Activated CD8-positive, alpha-beta memory T cell treated with anti-CD3 and anti-CD28 coated beads, Interleukin-2, amount 50 U/mL, for 48 hours (primary cell): ENCODE measurements at regions not wholly inside any gene's neighbourhood (a gene's known extent, or its start where the extent isn't known, plus 50 kb on each side); places are given as distances from the start of the nearest gene placed in this dataset.

Experiments used
- DNase-seq: peaks from one replicate; pipeline ENCODE4 v3.0.0-alpha.2; 2020

DNA sequence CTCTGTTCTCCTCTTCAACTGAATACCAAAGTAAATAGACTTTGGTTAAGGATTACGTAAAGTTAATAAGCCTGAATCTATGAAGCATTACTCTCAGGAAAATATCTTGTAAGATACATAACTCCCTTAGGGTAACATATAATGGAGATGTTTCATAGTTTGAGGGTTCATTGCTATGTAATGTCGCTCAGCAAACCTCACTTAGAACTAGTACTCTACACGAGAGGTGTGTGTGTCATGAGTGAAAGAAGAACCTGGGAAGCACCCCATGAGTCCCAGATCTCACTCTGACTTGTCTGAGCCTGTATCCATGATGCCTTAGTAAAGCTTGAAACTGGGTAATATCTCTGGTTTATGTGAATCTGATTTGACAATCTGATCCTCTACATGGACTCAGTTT, 429.5 kb upstream of the ANO3 start:
- DNase-seq: no peak

DNA sequence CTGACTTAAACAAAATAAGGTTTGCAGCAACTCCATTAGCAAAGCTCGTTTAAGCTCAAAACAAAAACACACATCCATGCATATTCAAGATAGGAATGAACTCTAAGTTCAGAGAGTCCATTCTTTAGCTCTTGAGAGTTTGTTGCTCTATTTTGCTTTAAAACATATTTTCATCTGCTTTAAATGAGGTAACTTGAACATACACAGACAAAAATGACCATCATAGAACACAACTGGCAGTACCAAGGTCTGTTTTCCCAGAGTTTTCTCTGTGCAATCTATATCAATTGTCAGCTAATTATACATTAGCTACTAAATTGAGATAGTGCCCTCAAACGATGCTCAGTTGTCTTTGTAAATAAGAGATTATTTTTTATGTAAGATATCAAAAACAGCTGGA, 423.2 kb upstream of the ANO3 start:
- no peak for DNase-seq

DNA sequence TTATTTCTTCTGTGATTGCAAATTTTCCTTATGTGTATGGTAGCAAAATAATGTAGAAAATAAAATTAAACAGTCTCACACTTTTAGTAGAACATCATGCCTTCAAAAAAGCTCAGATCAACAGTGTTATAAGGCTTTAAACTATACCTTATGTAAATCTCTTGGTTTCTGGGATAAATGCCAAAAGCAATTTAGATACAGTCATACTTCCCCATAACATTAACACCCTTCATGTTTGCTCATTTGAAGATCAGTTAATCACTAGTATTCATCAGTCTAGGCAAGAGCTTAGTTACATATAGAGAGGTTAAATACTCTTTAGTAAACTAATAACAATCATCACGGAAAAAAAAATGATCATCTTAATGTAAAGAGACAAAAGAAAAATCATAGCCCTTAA, 421.8 kb upstream of the ANO3 start:
- no peak for DNase-seq

DNA sequence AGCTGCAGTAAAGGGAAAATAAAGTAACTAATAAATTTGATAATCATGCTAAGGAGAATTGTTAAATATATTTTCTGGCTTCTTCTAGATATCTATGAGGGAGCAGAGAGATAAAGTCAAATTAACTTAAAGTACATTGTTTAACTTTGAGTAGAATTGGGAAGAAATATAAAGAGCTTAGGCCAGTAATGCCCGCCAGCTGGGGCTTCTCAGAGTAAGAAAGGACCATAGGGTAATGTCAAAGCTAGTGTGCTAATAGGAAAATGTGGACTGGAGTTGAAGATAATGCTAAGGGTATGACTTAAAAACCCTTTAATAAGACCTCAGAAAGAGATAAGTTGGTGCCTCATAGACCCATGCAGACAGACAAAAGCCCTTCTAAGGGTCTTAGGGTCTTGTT, 411.6 kb upstream of the ANO3 start:
- DNase-seq: no peak

DNA sequence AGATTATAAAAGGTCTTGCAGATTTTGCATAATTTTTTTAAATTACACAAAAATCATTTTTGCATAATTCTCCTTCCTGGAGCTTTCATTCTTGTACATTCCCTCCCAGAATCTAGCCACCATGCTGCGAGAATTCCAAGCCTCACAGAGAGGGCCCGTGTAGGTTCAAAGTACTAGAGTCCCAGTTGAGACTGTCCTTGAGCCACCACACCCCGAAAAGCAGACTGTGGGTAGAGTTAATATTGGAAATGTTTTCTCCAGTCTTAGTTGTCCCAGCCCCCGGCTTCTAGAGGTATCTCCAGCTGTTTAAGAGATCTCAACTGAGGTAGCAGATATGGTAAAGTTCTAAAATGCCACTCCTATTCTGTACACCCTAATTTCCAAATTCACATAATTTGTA, 407.3 kb upstream of the ANO3 start:
- DNase-seq: no peak

DNA sequence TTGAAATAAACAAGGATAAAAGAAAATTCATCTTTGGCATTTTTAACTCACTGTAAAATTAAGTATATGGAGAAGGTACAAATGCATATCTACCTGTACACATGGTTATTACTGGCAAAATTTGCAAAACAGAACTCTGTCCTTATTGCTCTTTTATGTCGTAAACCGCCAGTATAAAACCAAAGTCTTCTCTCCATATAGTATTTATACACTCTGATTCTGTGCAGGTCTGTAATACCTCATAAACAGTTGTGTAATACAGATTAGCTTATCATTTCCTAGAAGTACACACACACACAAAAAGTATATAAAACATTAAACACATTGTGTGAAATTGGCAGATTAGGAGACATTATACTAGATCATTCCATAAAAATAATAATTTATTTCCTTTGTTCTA, 406.6 kb upstream of the ANO3 start:
- no peak for DNase-seq

DNA sequence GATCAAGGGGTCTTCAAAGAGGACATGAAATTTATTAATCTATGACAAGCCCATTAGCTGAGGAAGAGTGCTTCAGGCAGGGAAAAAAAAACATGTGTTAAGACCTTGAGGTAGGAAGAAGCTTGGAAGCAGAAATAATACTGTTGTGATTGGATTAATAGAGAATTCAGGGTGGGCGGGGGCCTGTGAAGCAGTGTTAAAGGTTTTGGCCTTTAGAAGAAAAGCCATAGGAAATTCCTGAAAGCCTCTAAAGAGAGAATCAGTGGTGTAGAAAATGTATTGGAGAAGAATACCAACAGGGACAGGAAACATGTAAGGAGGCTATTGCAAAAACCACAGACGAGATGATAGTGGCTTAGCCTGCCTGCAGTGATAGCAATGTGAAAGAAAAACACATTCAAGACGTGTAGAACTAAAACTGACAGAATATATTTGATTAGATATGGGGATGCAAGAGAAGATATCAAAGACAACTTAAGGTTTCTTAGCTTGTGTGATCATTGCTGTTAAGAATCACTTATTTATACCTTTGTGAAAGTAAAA, 404.4 kb upstream of the ANO3 start:
- no peak for DNase-seq

DNA sequence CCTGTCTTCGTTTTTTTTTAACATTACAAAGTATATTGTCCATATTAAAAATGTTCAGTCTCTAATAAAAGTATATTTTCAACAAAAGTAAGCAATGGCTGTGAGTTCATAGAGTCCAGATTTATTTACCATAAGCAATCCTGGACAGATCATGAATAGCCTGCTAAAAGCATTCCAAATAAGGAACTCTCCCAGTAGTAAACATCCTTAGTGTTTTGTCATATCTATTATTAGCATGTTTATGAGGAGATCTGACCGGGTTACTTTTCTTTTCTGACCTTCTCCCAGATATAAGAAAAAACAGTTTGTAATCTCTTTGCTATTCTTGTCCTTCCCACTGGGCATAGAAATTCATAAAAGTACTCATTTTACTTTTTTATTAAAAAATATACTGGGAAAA, 403.9 kb upstream of the ANO3 start:
- DNase-seq: no peak

DNA sequence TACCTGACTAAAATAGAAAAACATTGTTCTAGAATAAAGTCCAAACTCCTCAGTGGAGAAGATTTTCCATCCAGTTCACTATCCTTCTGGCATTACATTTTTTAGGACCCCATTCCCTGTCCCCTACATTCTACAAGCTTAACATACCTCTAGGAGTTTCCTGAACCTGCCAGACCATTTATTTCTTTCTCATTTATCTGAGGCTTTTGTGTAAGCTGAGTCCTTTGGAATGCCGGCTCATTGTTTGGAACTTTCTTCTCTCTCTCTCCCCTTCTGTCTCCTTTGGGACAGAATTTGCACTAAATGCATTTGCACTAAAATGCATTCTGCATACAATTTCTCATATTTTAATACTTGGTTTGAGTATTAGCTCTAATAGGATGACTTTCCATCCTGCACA, 393.0 kb upstream of the ANO3 start:
- no peak for DNase-seq

DNA sequence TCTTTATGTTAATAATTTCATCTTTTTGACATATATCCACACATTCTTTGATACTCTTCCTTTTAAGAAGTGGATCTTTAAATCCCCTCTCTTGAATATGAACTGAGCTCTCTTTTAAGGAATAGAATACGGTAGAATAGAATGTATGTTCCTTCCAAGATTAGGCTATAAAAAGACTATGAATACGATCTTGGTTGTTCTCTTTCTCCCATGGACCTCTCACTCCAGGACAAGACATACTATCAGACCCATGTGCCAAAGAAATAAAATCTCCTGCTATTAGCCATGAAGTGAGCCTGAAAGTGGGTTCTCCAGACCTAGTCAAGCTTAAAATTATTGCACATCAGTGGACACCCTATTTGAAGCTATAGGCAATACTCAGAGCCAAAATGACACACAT, 392.2 kb upstream of the ANO3 start:
- no peak for DNase-seq

DNA sequence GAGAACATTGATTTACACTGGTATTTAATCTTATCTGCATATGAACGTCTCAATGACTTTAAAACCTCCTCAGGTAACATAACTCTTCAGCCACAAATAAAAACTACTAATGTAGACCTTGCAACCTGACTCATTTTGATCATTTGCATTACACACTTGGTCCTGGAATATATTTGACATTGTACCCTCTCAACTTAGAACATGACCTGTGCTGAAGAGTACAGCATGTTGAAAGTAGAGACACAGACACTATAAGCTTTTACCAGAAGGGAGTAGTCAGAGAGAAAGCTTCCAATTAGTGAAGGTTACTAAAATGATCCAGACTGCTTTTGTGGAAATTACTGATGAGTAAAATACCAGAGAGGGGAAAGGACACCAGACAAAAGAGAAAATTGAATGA, 390.6 kb upstream of the ANO3 start:
- DNase-seq: no peak

DNA sequence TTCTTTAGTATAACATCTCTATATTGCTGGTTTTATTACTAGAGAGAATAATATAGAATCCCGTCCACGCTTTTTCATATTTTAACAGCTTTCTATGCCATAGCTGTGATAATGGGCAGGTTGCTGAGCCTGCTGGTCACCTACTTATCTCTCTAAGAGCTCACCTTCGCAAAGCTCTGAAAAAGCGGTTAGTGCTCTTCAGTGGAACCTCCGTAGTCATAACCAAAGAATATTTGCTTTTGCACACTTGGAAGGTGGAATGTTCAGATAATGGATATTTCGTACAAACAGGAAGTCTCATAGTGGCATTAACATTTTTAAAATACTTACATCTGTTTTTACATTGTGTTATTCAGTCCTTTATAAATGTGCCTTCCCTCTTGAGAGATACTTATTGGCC, 388.9 kb upstream of the ANO3 start:
- DNase-seq: no peak

DNA sequence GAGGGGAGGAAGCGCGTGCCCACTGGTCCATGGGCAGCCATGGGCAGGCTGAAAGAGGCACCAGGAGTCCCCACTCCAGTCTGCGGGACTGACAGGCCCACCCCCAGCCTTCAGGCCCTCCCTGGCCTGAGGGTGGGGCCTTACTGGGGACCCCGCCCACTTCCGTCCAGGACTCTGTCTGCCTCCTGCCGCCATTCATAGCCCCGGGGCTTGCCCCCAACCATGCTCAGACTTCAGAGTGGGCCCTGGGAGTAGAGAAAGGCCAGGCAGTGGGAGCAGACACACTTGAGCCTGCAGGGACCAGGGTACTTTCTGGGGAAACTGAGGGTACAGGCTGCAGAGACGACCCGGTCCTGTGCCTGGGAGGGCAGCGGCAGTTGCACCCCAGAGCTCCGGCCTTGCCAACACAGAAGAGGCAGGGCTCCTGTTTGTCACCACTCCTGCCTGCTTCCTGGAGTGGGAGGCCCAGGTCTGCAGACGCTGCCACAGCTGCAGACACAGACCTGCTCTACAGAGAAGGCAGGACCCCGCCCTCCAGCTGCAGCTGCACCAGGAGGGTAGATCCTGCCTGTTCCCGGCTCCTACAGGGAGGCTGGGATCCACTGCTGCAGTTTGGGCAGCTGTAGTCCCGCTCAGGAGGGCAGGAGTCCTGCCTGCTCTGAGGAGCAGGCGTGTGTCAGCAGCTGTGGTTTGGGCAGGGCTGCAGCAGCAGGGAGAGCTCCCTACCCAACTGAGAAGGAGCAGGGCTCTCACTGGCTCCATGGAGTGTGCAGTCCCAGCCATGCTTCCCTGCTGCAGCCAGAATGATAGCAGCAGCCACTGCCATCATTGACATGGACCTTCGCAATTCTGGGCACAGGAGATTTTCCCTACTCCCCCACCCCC, 387.9 kb upstream of the ANO3 start:
- no peak for DNase-seq

DNA sequence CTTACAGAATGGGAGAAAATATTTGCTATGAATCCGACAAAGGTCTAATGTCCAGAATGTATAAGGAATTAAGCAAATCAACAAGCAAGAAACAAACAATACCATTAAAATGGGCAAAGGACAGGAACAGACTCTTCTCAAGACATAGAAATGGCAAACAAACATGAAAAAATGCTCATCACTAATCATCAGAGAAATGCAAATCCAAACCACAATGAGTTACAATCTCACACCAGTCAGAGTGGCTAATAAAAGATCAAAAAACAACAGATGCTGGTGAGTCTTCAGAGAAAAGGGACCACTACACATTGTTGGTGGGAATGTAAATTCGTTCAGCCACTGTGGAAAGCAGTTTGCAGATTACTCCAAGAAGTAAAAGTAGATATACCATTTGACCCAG, 382.0 kb upstream of the ANO3 start:
- DNase-seq: no peak

DNA sequence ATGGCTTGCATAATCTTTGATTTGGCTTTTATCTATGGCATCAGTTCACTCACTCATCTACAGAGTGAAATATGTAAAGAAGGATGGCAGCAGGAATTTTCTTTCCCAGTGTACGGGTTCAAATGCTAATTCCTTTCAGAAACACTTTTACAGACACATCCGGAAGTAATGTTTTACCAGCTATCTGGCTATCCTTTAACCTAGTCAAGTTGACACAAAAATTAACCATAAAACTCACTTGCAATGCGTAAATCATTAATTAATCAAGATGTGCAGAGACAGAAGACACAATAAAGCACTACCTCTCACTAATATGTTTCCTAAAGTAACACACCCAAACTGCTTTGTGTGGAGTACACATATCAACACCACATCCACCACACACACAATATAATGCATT, 378.9 kb upstream of the ANO3 start:
- DNase-seq: no peak

DNA sequence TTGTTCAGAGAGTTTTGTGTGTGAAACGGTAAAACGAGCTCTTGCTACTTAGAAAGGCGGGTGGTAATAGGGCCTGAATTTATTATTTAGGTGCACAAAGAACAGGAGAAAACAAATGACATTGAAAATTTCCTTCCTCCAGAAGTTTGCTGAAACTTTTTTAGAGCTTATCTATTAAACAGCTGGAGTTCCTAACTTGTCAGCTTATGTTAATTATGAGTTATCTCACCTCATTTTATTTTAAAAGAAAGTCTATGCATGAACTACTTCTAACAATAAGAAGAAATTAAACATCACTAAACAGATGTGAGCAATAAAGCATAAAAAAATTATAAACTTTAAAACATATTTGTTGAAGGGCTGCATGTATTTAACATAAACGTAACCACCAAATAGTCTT, 373.9 kb upstream of the ANO3 start:
- DNase-seq: no peak

DNA sequence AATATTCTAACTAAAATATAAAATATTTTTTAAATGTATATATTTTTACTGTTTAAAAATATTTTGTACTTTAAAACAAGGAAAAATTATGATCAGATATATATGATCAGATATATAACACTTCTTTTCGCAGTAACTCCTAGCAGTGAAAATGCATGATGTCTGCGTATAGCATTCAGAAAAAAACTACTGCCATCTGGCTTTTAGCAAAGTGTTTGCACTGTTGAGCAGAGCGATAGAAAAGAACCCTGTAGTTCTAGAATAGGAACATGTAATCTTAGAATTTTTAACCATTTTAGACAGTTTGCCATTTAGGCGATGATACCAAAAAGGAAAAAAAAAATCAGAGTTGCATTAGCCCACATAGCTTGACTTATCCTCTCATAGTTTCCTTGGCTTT, 370.4 kb upstream of the ANO3 start:
- DNase-seq: no peak

DNA sequence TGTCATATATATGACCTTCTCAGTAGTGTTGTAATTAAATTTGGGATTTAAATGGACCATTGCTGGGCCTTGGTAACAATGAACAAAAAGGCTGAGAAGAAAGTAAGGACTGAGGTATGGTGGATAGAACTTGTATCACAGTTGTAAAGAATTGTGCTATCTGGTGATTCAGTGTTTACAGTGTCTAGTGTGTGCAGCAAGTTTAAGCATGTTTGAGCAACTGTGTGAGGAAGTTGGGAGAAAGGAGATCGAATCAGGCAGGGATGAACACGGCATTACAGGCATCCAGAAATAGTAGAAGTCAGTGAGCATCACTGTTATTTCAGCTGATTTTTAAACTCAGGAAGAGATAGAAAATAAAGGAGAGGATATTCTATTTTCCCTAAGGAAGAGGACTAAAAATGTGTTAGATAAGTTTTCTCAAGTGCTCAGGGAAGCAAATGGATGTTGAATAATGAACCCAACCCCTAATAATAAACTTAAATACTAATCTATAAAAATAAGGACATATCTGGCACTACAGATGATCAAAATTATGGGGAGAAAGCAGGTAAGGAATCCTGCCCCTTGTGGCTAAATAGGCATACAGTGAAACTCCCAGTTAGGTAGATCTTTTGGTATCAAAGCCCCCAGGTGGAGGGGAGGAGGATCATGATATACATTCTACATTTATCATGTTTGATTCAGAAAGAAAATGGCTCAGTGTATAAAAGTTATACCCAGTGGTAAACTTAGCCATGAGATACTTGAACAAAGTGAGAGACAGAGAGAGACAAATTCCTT, 361.0 kb upstream of the ANO3 start:
- DNase-seq: no peak

DNA sequence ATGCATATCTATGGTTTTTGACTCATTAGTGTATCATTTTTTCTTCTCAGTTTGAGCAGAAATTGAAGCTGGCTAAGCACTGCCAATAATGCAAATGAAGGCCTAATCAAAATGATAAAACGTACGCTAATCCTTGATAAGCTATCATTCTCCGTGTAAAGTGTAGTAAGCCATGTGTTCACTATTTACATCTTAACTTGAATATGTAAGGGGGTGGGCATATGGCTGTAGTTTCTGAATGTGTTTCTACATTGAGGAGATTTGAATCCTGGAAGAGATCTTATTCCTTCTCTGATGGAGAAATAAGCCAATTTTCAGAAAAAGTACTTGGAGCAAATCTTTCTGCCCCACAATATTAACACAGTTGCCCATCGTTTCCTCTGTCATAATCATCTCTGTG, 351.8 kb upstream of the ANO3 start:
- DNase-seq: no peak

DNA sequence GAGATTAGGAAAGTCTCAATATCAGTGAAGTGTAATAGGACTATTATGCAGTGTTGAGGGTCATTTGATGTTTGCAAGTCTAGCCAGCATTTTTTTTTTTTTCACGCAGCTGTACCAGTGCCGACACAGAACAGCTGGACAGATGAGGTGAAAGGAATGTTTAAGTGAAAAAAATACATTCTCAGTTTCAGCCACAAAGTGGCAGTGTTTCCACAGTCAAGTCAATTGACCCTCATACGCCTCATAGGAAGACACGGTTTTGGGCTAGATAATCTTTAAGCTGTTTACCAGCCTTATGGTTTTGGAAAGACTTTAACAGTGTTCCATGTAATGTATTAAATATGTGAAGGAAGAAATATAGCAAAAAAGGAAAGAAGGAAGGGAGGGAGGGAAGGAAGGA, 349.9 kb upstream of the ANO3 start:
- no peak for DNase-seq

DNA sequence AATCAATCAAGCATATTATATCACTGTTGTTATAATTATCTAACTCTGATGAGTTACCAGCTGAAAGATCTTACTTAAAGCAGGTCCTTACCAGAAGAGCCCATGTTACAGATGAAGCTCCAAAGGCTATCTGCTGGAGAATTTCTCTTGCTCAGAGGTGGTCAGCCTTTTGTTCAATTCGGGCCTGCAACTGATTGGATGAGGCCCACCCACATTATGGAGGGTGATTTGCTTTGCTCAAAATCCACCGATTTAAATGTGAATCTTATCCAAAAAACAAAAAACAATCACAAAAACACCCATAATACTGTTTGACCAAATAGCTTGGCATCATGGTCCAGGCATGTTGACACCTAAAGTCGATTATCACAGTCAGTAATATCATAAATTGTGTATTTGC, 348.6 kb upstream of the ANO3 start:
- DNase-seq: no peak

DNA sequence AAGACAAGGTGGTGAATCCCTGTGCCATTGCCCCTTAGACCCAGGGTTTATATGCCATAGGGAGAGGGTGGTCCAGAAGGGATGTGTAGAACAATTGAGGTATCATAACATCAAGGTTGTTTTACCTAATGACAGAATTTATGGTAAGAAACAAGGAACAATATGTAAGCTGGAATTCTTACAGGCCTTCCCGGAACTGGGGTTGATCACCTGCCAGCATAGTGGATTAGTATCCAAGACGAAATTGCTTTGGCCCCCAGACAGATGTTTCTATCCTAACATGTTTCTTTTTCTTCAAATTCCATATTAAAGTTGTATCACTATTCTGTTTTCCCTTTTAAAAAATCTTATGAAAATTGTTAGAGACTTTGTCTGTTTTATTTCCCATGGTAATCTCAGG, 343.8 kb upstream of the ANO3 start:
- DNase-seq: no peak

DNA sequence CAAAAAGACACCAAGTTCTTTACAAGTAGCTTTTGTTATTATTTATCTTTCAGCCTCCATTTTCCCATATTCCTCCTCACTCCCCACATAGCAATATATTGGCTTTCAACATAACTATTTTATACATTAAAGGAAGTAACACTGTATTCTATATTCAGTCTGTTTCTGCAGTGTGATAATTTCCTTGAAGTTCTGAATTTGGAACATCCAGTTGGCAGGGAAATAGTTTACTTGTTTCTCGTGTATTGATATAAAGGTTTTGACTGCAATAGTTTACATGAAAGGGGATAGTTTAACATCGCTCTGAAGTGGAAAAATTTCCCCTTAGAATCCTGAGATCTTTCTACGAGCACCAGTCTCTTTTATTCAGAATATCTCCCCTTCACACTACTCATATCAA, 341.5 kb upstream of the ANO3 start:
- no peak for DNase-seq

DNA sequence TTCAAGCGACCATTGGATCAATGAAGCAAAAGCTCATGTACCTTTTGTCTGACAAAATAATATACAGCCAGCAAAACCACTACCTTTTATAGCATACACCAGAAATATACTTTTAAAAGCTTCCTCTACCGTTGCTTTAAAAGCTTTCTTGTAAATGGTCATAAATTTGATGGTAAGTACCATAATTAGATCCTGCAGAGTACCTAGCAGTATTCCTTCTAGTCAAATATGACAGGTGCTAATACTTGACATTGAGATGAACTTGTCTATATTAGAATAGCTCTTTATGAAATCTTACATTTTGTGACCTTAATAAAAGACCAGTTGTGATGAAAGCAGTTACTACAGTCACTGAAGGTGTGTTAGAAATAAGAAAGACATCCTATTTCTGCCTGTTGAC, 340.5 kb upstream of the ANO3 start:
- DNase-seq: no peak
